ENCODE measurements at regions not wholly inside any gene's neighbourhood (a gene's known extent, or its start where the extent isn't known, plus 50 kb on each side); places are given as distances from the start of the nearest gene placed in this dataset.

DNA sequence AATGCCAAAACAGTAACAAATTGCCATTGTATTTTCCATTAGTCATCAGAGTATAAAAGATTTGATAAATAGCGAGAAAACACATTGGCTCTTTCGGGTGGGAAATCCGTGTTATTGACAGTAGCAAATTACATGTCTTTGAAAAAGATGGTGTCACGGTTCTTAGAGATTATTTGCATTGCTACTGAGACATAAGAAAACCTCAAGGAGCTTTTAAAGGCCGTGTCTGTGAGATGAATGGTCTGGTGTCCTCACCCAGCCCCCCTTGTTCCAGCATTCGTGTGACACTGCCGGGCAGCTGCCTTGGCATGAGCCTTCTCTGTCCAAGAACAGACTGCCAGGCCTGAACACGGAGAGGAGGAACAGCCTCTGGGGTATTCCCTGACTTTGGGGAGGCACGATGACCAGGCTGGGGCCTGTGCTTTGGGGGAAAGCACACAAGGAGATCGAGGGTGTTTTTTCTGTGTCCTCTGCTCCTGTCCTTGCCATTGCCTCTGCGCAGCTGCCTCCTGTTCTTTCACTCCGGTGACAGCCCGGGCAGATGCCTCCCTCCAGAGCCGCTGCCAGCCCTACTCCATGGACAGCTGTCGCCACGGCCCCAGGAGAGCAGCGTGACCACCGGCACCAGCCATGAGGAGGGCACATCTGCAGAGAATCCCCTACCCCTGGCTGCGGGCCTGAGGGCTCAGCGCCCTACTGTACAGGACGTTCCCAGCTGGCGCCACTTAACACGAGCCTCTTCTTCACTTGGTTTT is 167.7 kb upstream of the CDYL start:
- 80 to 94% (median 92%) methylated on average over 23 of the region's 23 CpGs for WGBS, 3 donors
- no peak overlapping the region for H3K27ac ChIP-seq (ENCODE audit: low read depth, low read length)

DNA sequence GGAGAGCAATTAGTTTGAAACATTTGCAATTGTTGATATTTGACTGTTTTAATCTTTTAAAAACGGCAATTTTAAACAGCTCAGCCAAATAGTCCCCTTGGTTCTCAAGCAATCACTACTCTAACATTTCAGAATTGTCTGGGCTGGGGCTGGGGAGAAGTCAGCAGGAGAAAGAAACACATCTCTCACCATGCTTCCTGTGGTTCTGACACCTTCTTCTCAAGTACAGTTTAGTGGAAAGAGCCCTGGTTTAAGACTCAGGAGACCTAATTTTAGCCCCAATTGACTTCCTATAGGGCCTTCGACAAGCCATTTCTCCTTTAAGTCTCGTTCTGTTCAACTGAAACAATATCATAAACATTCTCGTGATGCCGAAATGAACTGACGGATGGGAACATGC is 168.4 kb upstream of the CDYL start:
- 54 to 74% (median 59%) methylated on average over 6 of the region's 6 CpGs for WGBS, 3 donors

DNA sequence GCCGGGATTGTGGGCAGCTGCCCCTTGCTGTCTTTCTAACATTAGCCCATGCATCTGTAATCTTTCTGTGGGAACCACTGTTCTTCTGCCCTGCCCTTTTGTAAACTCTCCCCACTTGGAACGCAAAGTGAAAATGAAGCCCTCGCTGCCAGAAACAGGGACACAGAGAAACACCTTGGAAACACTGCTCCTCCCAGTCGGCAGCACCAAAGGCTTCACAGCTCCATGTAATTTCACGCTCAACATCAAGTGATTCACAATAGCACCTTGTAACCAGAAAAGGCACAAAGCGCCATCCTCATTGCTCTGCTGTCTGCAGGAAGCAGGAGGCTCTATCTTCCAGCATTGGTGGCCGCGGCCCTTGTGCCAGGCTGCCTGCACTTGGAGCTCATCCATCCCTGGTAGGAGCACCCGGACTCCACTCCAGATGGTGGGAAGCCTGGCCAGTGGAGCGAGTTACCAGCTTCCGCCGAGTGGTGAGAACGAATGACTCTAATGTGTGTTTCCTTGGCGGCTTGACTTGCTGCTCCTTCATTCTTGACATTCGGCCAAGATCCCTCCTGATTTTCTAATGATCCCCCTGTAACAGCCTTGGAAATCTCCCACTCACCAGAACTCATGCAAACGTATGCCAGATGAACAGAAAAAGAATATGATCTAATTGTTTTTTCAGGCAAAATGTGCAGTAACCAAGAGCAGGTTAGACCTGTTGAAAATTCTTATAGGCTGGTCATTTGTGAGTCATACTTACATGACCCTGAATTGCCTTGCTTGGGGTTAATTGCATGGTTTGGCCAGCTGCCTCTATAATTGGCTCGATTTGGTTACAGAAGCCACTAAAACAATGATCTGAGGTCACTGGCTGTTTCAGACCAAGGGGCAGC is 169.1 kb upstream of the CDYL start:
- H3K27ac ChIP-seq (ENCODE audit: low read depth, low read length): no peak overlapping the region
- 48 to 52% (median 50%) methylated on average over 17 of the region's 17 CpGs for WGBS, 3 donors

More for the DNA sequence above, 168.4 kb upstream of the CDYL start:
- no peak overlapping the region for H3K27ac ChIP-seq (ENCODE audit: low read depth, low read length)

DNA sequence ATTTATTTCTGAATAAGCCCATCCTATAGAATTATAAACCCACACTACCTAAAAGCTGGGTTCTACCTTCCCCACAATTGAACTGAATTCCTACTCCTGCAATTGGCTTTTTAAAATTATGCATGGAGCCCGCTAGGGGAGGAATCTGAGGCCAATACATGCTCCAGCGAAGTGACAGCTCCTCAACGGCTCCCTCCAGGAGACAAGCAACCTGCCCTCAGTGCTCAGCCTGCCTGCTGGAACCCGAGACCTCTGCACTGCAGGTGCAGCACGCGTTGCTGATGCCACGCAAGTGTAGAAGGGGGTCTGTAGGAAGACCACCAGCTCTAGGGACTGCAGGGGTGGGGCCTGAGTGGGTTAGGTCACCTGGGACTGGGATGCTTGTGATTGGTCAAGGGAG is 170.2 kb upstream of the CDYL start:
- WGBS, 3 donors: 63 to 96% (median 95%) methylated on average over 7 of the region's 7 CpGs
- H3K27ac ChIP-seq (ENCODE audit: low read depth, low read length): no peak overlapping the region

DNA sequence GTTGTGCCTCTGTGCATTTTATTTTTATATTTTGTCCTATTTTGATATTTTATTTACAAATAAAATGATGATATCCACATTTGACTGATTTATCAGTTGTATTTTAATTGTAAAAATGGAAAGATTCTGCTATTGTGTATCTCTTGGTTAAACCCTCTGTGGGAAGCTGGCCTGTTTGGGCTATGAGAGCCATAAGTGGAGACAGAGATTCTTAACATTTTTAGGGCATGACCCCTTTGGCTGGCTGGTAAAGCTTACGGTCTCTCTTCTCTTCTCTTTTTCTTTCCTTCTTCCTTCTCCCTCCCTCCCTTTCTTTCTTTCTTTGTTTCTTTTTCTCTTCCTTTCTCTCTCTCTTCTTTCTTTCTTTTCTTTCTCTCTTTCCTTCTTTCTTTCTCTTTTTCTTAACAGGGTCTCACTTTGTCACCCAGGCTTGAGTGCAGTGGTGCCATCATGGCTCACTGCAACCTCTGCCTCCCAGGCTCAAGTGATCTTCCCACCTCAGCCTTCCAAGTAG is 172.3 kb upstream of the CDYL start:
- no peak overlapping the region for H3K27ac ChIP-seq (ENCODE audit: low read depth, low read length)
- 0 to 84% (median 56%) methylated on average over 1 of the region's 1 CpG for WGBS, 3 donors

DNA sequence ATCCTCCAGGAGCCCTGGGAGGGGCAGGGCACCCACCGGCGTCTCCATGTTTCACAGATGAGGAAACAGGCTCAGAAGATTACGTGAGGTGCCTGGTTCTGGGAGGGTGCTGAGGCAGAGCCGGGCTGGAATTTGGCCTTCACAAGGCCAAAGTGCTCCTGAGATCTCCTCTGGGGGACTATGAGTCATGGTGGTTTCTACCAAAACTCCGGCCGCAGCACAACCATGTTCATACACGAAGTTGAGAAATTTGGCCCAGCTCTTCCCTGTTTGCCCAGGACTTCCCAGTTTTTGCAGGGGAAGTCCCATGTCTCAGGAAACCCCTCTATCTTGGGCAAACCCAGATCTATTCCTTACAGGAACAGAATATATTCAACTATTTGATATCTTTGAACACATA is 172.9 kb upstream of the CDYL start:
- 37 to 80% (median 47%) methylated on average over 7 of the region's 7 CpGs for WGBS, 3 donors
- H3K27ac ChIP-seq (ENCODE audit: low read depth, low read length): no peak overlapping the region

- WGBS, 3 donors: 87 to 96% (median 92%) methylated on average over 2 of the region's 2 CpGs
Measured at GRCh38 chr6:4599924-4600323, 176.3 kb upstream of the CDYL start.

GRCh38 chr6:4598384-4598995 is 177.7 kb upstream of the CDYL start:
- H3K27ac ChIP-seq (ENCODE audit: low read depth, low read length): no peak overlapping the region
- WGBS, 3 donors: 80 to 91% (median 87%) methylated on average over 4 of the region's 4 CpGs

More at GRCh38 chr6:4599924-4600323, 176.3 kb upstream of the CDYL start:
- no peak overlapping the region for H3K27ac ChIP-seq (ENCODE audit: low read depth, low read length)

- H3K27ac ChIP-seq (ENCODE audit: low read depth, low read length): no peak overlapping the region
- WGBS, 3 donors: 83 to 93% (median 89%) methylated on average over 1 of the region's 1 CpG
Measured at GRCh38 chr6:4593951-4594350, 182.3 kb upstream of the CDYL start.

- H3K27ac ChIP-seq (ENCODE audit: low read depth, low read length): no peak overlapping the region
- 59 to 95% (median 93%) methylated on average over 2 of the region's 2 CpGs for WGBS, 3 donors
Measured at GRCh38 chr6:4592026-4592425, 184.2 kb upstream of the CDYL start.

- 78 to 88% (median 88%) methylated on average over 6 of the region's 6 CpGs for WGBS, 3 donors
- H3K27ac ChIP-seq (ENCODE audit: low read depth, low read length): no peak overlapping the region
Measured at GRCh38 chr6:4591218-4591617, 185.0 kb upstream of the CDYL start.

DNA sequence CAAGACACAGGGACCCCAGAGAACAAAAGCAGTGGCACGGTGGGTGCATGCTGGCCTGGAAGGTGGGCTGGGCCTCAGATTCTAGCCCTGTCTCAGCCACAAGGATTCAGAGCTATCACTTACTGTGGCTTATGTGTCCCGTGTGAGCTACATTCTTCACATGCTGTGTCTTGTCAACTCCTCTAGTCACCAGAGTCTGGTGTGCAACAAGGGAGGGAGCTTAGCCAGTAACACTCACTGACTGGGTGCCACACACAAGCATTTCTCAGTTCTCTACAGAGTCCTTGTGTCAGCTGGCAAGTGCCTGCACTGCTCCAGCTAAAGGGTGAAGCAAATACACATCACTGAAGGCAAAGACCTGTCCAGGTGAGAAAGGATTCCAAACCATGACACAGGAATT is 186.9 kb upstream of the CDYL start:
- 81 to 91% (median 86%) methylated on average over 2 of the region's 2 CpGs for WGBS, 3 donors
- no peak overlapping the region for H3K27ac ChIP-seq (ENCODE audit: low read depth, low read length)

DNA sequence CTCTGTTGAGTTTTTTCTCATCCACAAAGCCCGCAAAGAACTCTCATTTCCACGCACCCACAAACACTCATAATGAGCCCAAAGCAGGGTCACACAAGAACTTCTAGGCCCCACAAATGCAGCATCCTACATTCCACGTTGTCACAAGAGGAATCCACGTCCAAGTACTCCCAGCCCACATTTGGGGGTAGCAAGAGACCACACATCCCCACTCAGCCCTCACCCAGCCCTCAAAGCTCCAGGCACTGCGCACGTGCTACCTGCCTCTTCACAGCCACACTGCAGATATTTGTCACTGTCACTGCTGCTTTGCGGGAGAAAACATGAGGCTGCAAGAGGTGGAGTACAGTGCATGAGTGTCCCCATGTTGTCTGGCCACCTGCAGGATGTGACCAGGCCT is 187.6 kb upstream of the CDYL start:
- WGBS, 3 donors: 53 to 95% (median 89%) methylated on average over 7 of the region's 7 CpGs
- H3K27ac ChIP-seq (ENCODE audit: low read depth, low read length): no peak overlapping the region

GRCh38 chr6:4588163-4588562 is 188.0 kb upstream of the CDYL start:
- H3K27ac ChIP-seq (ENCODE audit: low read depth, low read length): no peak overlapping the region
- 89 to 93% (median 90%) methylated on average over 5 of the region's 5 CpGs for whole genome bisulfite sequencing, 3 donors

DNA sequence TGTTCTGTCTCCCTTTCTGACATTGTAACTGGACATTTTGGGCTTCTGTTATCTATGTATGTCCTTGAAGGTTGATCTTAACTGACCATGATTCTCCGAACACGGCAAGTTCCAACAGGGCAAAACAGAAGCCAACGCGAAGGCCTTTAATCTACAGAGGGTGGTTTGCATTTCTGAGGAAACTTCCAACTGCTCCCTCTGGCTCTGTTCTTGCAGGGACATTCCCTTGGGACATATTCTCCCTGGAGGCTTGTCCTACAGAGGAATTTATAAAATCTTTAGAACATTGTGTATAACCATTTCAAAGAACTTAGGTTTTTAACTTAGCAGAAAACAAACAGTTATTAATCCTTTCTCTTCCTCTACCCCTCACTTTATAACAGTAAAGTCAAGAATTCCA is 189.0 kb upstream of the CDYL start:
- WGBS, 3 donors: 58 to 94% (median 89%) methylated on average over 4 of the region's 4 CpGs
- no peak overlapping the region for H3K27ac ChIP-seq (ENCODE audit: low read depth, low read length)

GRCh38 chr6:4586469-4586859 is 189.7 kb upstream of the CDYL start:
- no peak overlapping the region for H3K27ac ChIP-seq (ENCODE audit: low read depth, low read length)
- WGBS, 3 donors: 89 to 92% (median 92%) methylated on average over 3 of the region's 3 CpGs

- no peak overlapping the region for H3K27ac ChIP-seq (ENCODE audit: low read depth, low read length)
- 69 to 78% (median 72%) methylated on average over 5 of the region's 5 CpGs for WGBS, 3 donors
Measured at GRCh38 chr6:4585682-4586468, 190.3 kb upstream of the CDYL start.

DNA sequence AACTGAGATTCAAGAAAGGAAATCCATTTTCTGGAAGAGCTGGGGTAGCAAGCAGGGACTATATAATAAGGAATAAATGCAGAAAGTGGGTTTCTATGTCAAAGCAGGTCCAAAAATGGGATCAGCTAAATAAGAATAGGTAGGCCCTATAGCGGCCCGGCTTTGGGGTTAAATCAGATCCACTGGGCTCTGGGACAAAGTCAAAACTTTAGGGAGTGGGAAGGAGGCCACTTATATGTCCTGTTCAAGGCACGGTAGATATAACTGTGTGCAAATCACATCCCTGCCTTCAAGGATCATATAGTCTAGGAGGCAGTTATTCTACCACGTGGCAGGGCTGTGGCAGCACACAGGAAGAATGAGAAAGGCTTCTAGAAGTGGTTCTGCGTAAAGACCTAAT is 191.4 kb upstream of the CDYL start:
- H3K27ac ChIP-seq (ENCODE audit: low read depth, low read length): no peak overlapping the region
- WGBS, 3 donors: 88 to 96% (median 95%) methylated on average over 5 of the region's 5 CpGs
